IPS-15b (cell line): ENCODE measurements at regions not wholly inside any gene's neighbourhood (a gene's known extent, or its start where the extent isn't known, plus 50 kb on each side); places are given as distances from the start of the nearest gene placed in this dataset.

Experiments
- H3K27me3 ChIP-seq: one replicate; pipeline ENCODE4 v1.6.1; 2013; ENCODE audit warnings: low read length; ENCODE audit not compliant: control insufficient read depth, insufficient read depth
- H3K36me3 ChIP-seq: one replicate; pipeline ENCODE4 v1.6.1; 2013; ENCODE audit warnings: low read length; ENCODE audit not compliant: control insufficient read depth, insufficient read depth
- H3K4me1 ChIP-seq: one replicate; pipeline ENCODE4 v1.6.1; 2013; ENCODE audit warnings: mild to moderate bottlenecking, low read length; ENCODE audit not compliant: control insufficient read depth, insufficient read depth
- H3K4me3 ChIP-seq: one replicate; pipeline ENCODE4 v1.5.1; 2013; ENCODE audit warnings: low read depth, low read length
- H3K9ac ChIP-seq: one replicate; pipeline ENCODE4 v1.6.1; 2013; ENCODE audit warnings: low read depth, mild to moderate bottlenecking, low read length
- H3K9me3 ChIP-seq: one replicate; pipeline ENCODE4 v1.6.1; 2013; ENCODE audit warnings: mild to moderate bottlenecking, low read length; ENCODE audit not compliant: control insufficient read depth, insufficient read depth

- no peak overlapping the region for H3K4me3 ChIP-seq
- no peaks in the 10 kb centered on the region for H3K36me3 ChIP-seq
- no peaks in the 10 kb centered on the region for H3K27me3 ChIP-seq
- H3K9me3 ChIP-seq: no peaks in the 10 kb centered on the region
- no peaks in the 10 kb centered on the region for H3K4me1 ChIP-seq
- H3K9ac ChIP-seq: no peak overlapping the region
These were observed 1117.8 kb downstream of the IGSF11 start for GRCh38 chr3:117916839-117917238.

GRCh38 chr3:117919621-117920020 is 1115.0 kb downstream of the IGSF11 start:
- no peaks in the 10 kb centered on the region for H3K27me3 ChIP-seq
- no peaks in the 10 kb centered on the region for H3K9me3 ChIP-seq
- no peaks in the 10 kb centered on the region for H3K4me1 ChIP-seq
- H3K36me3 ChIP-seq: no peaks in the 10 kb centered on the region
- no peak overlapping the region for H3K9ac ChIP-seq
- H3K4me3 ChIP-seq: no peak overlapping the region

GRCh38 chr3:117920253-117920898 is 1114.3 kb downstream of the IGSF11 start:
- H3K9ac ChIP-seq: no peak overlapping the region
- H3K27me3 ChIP-seq: no peaks in the 10 kb centered on the region
- no peaks in the 10 kb centered on the region for H3K9me3 ChIP-seq
- H3K36me3 ChIP-seq: no peaks in the 10 kb centered on the region
- H3K4me1 ChIP-seq: no peaks in the 10 kb centered on the region
- H3K4me3 ChIP-seq: no peak overlapping the region

GRCh38 chr3:117921411-117921810 is 1113.2 kb downstream of the IGSF11 start:
- no peaks in the 10 kb centered on the region for H3K36me3 ChIP-seq
- no peak overlapping the region for H3K4me3 ChIP-seq
- H3K4me1 ChIP-seq: no peaks in the 10 kb centered on the region
- H3K9ac ChIP-seq: no peak overlapping the region
- H3K9me3 ChIP-seq: no peaks in the 10 kb centered on the region
- H3K27me3 ChIP-seq: no peaks in the 10 kb centered on the region

GRCh38 chr3:117922039-117922438 is 1112.6 kb downstream of the IGSF11 start:
- Histone ChIP-seq H3K9me3 (no peaks in the 10 kb centered on the region), H3K36me3 (no peaks in the 10 kb centered on the region), H3K27me3 (no peaks in the 10 kb centered on the region), H3K9ac (no peak overlapping the region), H3K4me3 (no peak overlapping the region), H3K4me1 (no peaks in the 10 kb centered on the region)

GRCh38 chr3:117926819-117927218 is 1107.8 kb downstream of the IGSF11 start:
- Histone ChIP-seq H3K36me3 (no peaks in the 10 kb centered on the region), H3K9me3 (no peaks in the 10 kb centered on the region), H3K9ac (no peak overlapping the region), H3K27me3 (no peaks in the 10 kb centered on the region), H3K4me1 (no peaks in the 10 kb centered on the region), H3K4me3 (no peak overlapping the region)

- Histone ChIP-seq H3K9me3 (no peaks in the 10 kb centered on the region), H3K4me3 (no peak overlapping the region), H3K27me3 (no peaks in the 10 kb centered on the region), H3K4me1 (no peaks in the 10 kb centered on the region), H3K36me3 (no peaks in the 10 kb centered on the region), H3K9ac (no peak overlapping the region)
These were observed 1106.8 kb downstream of the IGSF11 start for GRCh38 chr3:117927825-117928224.

DNA sequence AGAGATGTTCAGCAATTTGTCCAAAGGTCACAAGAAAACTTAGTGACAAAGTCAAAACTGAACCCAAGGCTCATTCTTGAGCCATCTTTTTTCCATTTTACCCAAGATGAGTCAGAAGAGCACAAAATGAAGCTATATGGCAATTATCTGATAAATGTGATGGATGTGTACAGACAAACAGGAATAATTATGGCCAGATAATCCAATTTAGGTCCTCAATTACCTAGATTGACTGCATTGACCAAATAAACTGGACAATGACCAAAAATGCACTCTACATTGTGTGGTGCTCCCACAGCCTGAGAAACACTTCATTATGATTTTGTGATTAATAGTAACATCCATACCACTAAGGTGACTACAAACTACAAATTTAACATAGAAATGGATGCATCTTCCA is 1105.8 kb downstream of the IGSF11 start:
- H3K4me3 ChIP-seq: no peak overlapping the region
- no peak overlapping the region for H3K9ac ChIP-seq
- no peaks in the 10 kb centered on the region for H3K4me1 ChIP-seq
- no peaks in the 10 kb centered on the region for H3K27me3 ChIP-seq
- no peaks in the 10 kb centered on the region for H3K9me3 ChIP-seq
- no peaks in the 10 kb centered on the region for H3K36me3 ChIP-seq

DNA sequence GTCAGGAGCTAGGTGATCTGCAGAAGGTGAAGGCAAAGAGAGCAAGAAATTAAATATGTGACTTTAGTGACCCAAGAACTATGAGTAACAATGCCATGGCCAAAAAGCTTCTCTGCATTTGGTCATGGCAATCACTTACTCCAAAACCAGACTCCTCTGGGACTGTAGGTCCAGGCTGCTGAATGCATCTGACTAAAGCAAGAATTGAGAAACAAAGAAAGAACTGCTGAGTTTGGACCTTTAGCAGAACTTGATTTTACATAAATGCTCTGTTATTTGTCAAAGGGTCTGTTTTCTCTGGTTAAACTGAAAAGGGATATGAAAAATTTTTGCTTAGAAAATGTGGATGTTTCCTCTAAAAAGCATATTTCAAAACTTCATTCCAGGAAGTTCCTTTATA is 1102.2 kb downstream of the IGSF11 start:
- no peaks in the 10 kb centered on the region for H3K4me1 ChIP-seq
- no peak overlapping the region for H3K4me3 ChIP-seq
- H3K9me3 ChIP-seq: no peaks in the 10 kb centered on the region
- no peaks in the 10 kb centered on the region for H3K36me3 ChIP-seq
- H3K27me3 ChIP-seq: no peaks in the 10 kb centered on the region
- H3K9ac ChIP-seq: no peak overlapping the region

- no peaks in the 10 kb centered on the region for H3K27me3 ChIP-seq
- H3K9ac ChIP-seq: no peak overlapping the region
- no peaks in the 10 kb centered on the region for H3K36me3 ChIP-seq
- H3K9me3 ChIP-seq: no peaks in the 10 kb centered on the region
- no peaks in the 10 kb centered on the region for H3K4me1 ChIP-seq
- no peak overlapping the region for H3K4me3 ChIP-seq
These were observed 1098.5 kb downstream of the IGSF11 start for GRCh38 chr3:117936159-117936558.

DNA sequence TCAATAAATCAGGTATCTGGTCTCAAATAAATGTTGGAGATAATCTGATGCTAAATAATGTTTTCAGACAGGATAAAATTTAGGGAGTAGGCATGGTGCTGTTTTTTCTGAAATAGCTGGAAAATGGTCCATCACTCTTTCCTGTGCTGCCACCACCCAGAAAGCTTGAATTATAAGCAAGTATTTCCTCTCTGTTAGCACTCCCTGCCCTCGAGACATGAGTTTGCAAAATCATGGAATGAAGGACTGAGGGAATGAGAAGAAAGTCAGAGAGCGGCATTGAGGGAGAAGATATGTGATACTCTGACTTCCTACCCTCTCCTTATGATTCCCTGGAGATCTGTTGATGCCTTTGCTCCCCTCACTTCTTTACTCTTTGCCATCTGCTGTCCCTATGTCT is 1095.7 kb downstream of the IGSF11 start:
- Histone ChIP-seq H3K4me1 (no peaks in the 10 kb centered on the region), H3K27me3 (no peaks in the 10 kb centered on the region), H3K4me3 (no peak overlapping the region), H3K36me3 (no peaks in the 10 kb centered on the region), H3K9me3 (no peaks in the 10 kb centered on the region), H3K9ac (no peak overlapping the region)

- no peaks in the 10 kb centered on the region for H3K9me3 ChIP-seq
- H3K4me3 ChIP-seq: no peak overlapping the region
- no peak overlapping the region for H3K9ac ChIP-seq
- H3K27me3 ChIP-seq: no peaks in the 10 kb centered on the region
- no peaks in the 10 kb centered on the region for H3K4me1 ChIP-seq
- no peaks in the 10 kb centered on the region for H3K36me3 ChIP-seq
These were observed 1095.1 kb downstream of the IGSF11 start for GRCh38 chr3:117939425-117940027.
